NCI-H1048 (cell line): ENCODE measurements at regions not wholly inside any gene's neighbourhood (a gene's known extent, or its start where the extent isn't known, plus 50 kb on each side); places are given as distances from the start of the nearest gene placed in this dataset.
"Not testable (repeated sequence)": the region's sequence is repeated elsewhere in the genome, so short reads cannot be mapped to it uniquely, and the experiment has no call there.

ENCODE experiments used
- DNase-seq: peaks from one replicate; lab custom pipeline; 2025; lab: John Stamatoyannopoulos, UW

DNA sequence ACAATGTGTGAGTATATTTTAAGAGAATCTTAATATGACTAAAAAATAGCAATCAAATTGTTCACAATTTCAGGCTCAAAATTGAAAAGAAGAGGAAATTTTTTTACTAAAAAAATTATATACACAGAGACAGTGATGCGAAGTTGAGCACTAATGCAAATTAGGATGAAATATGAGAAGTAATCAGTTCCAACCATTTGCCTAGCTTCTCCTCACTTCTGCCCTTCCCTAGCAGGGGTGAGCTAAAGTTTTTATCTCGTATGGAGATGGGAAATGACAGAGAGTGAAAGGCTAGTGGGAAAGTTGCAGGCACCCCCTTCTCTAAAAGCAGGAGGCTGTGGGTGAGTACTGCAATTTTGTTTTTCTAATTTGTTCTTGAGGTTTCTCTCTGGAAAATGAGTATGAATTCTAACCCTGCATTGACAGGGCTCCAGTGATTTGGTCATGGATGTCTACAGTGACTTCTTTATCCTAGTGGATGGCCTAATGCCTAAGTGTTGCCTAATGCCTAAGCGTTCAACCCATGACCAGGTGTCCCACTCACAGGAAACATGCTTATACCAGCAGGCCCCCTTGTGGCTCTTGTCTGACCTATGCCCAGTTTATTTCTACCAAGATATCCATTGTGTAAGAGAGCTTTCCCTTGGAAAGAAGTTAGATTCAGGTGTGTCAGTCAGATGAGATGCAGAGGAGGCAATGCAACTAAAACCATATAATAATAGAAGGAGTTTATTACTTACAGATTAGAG lies 78.0 kb upstream of the HNMT start:
- DNase-seq: no peak

DNA sequence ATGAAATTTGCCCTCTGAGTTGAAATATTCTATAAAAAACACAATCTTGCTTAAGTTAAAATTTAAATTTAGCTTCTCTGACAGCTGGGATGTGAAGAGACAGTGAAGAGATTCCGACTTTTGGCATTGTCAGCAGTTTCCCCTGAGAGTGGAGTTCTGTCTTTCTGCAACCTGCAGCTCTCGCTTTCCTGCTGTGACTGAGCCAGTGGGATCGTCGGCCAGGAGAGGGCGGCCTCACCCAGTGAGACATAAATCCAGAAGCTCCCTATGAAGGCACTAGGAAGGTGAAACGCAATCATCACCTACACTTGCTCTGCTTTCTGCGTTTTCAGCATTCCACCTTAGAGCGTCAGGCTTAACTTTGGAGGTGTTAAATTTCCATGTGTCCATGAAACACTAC lies 75.4 kb upstream of the HNMT start:
- DNase-seq: peak; percentile 3

DNA sequence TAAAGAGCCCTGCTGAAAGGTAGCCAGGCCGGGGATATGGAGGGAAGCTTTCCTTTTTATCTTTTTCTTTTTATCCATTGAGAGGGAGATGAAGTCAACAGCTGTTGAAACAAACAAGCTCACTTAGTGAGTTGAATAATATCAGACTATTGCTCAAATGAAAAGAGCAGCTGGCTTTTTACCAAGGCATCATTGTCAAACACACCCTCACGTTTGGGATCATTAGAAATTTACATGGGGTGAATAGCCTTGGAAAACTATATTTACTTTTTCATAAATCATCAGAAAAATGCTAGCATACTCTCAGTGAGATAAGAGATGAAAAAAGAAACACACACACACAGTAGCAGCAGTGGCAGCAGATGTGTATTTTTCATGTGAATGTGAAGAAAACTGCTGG lies 71.5 kb upstream of the HNMT start:
- no peak for DNase-seq

DNA sequence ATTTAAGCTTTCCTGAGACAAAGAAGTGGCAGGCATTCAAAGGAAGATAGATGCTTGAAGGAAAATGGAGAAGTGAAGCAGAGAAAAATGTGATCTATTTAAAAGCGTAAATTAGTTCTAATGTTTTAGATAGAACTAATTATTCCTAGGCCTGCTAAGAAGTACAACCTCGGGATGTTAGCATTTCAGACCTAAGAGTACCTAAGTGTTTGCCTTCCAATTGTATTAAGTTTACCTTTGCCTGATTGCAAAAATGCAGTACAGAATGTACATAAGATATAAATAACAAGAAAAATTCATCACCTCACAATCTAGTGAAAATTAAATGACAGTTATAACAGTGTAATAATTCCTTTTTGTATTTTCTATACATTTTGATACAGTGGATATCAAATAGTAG lies 71.1 kb upstream of the HNMT start:
- DNase-seq: no peak

DNA sequence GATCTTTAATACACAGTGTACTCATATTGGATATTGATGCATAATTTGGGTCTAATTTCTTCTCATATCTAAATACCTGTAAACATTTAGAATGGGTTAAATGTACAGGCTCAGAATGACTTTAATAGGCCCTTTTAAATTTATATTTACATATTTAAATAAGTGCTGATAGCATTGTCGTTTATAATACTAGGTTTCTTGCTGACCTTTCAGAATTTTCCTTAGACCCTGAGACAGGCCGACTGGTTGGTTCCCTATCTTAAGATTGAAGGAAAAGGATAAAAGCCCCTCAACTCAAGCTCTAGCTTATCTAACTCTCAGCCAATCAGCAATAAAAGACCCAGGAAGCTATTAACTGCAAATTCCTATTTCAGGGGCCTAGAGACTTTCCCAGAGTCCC lies 67.8 kb upstream of the HNMT start:
- no peak for DNase-seq

DNA sequence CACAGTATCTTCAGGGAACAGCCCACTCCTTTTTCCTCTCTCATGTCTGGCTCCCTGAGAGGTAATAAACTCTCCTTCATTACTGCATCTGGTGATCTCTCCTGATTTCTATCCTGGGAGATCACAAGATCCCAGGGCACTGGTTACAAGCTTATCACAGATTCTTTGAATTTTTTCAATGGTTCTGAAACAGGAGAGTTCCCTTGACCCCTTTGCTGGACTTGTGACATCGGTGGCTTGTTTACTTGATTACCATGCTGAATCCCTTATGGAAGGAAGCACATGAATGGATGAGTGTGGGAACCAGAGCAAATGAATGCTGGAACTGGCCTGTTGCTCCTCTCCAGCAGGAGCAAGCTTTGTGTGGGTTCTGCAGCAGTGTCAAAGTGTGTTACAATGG lies 67.2 kb upstream of the HNMT start:
- no peak for DNase-seq

DNA sequence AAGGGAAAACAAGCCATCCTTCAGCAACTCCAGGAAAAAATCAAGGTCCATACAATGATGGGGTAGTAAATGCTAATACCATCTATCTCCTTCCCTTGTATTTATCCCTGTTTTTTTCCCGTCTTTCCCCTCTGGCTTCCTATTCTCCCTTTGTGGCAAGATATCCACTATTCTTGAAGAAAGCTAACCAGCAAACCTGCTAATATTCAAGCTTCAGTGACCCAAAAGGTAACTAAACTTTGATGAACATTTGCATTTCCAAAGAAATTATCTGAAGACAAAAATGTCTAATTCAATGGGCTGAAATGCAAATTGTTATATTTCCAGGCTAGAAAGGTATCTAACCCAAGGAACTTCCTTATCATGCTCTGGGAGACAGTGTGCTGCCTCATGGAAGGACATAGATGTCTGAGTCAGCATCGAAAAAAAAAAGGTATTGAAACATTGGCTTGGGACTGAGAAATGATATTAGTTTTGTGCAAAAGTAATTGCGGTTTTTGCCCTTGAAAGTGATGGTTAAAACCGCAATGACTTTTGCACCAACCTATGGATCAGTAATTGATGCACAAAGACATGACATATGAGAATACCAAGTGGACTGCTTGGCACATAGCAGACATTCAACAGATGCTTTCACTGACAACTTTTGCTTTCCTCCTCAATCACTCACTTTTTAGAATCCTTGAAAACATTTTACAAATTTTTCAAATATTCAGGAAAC lies 63.7 kb upstream of the HNMT start:
- DNase-seq: no peak

DNA sequence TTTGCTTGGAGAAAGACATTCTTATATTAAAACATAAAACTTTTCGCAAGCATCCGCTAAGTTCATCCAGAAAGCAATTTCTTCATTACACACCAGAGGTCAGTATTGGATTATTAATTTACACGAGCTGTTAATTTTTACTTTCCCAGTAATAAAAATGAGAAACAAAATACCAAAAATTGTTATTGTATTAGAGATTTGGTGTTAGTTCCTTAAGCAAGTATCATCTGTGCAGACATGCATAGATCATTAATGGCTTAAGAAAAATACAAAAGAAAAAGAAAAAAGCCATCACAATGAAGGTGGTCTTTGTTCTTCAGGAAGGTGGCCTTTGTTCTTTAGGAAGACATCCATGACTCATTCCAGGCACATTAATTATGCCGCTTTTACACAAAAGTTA lies 53.6 kb upstream of the HNMT start:
- no peak for DNase-seq

DNA sequence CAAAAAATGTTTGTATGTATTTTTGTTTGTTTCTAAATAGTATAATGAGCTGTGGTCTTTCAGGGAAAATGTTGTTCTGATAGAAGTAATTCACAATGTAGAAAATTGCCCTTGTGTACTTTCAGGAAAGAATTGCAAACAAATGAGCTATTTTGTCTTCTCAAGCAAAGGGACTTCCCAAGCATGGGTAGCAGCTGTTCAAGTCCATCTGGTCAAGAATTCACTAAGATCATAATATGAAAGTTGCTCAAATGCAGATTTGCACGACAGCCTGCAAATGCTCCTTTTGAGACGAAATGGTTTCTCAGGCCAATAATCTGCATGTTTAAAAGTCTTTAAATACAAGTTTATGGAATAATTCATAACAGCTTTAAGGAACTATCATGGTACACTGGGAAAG lies 51.9 kb upstream of the HNMT start:
- no peak for DNase-seq

DNA sequence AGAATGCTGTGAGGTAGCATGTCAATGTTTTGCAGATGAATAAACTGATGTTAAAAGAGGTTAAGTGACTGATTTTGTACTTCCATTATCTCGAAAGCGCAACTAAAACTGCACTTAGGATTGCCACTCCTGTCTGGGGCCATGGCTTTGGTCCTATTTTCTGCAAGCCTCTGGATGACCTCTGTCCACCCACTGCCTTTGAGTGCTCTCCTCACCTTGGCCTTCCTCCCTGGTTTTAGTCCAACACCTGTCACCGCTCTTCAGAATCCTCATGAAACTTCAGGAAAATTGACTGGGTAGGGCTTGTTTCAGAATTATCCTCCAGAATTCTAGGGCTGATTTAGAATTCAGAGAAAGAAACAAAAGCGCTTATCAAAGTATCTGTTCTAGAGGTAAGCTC lies 51.1 kb upstream of the HNMT start:
- DNase-seq: no peak

DNA sequence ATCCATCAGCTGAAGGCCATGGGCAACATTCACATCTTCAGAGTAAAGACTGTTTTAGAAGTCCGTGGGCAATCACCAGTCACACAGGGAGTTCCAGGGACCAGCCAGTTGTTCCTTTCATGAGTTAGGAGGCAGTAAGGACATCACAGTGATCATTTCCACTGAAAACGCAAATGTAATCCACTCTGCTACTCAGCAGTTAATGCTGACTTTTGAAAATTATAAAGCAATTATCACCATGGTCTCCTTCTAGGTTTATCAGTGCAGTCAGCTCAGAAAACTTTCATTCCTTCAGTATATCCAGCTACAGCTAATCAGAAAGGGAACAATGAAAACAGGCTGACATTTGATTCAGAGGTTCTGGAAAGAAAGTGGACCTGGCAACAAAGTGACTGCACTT lies 50.6 kb upstream of the HNMT start:
- DNase-seq: not testable (repeated sequence)
